GM21528 (cell line): ENCODE measurements at regions not wholly inside any gene's neighbourhood (a gene's known extent, or its start where the extent isn't known, plus 50 kb on each side); places are given as distances from the start of the nearest gene placed in this dataset.

ENCODE experiments used
- ATAC-seq: cut with Tn5 transposase; IDR thresholded peaks from one replicate; pipeline ENCODE4 v1.9.1; 2021; ENCODE audit warnings: mild to moderate bottlenecking, moderate library complexity; ENCODE audit not compliant: unreplicated experiment, low FRiP score

DNA sequence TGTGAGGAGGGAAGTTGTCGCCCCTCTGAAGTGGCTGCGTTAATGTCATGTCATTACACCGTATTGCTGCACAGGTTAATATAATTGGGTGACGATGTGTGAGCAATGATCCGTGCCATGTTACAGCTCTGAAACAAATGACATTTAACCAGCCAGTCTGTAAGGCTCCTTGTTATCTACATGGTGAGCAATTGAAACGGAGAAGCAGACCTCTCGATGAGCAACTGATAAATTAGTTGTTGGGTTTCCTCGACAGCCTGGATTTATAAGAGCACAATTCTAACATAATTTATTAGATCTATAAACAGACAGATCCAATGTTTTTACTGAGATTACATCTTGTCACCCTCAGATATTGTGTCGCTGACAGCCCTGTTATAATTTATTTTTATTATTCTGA is 49.9 kb upstream of the MAFB start:
- no peak for ATAC-seq

- no peak for ATAC-seq
Measured at GRCh38 chr20:40739841-40740240, 50.8 kb upstream of the MAFB start.

DNA sequence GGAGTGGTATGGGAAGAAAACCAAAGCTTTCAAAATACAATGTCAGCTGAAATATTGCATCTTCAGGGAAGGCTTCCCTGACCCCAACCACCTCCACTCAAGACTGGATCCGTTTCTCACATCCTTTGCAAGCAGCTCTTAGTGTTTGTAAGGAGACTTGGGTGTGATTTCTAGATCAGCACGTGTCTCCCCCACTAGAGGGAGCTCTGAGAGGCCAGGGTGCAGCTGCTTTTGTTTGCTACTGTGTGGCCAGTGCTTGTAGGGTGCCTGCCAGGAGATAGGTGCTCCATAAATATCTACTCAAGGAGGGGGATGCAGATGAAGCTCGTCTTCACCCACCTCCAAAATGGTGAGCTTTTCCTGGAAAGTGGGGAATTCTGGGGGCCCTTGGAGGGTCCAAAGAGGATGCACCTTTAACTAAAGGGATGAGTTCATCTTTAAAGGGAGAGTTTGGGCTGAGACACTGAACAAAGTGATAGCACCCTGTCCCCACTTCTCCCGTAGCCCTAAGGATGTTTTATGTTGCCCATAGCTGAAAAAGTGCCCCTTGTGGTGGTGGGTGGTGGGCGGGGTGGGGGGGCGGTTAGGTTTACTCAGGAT is 52.6 kb upstream of the MAFB start:
- ATAC-seq, result no peak

GRCh38 chr20:40743141-40743775 is 54.2 kb upstream of the MAFB start:
- ATAC-seq, result no peak

- no peak for ATAC-seq
Measured at GRCh38 chr20:40744072-40744817, 55.2 kb upstream of the MAFB start.

DNA sequence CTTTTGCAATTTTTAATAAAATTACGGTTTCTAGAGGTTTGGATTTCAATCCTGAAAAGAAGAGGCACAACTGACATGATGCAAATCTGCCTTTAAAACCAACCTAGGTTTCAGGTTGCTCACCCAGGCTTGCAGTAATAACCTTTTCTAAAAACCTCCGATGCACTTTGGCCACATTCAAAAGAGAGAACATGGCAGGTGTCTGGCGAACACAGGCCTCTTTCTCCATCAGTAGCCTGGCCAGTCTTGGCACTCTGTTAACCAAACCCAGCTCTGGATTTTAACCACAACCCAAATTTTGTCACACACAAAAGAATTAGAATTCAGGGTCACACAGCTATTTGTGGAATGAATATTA is 55.8 kb upstream of the MAFB start:
- ATAC-seq, result no peak

GRCh38 chr20:40746251-40746650 is 57.2 kb upstream of the MAFB start:
- no peak for ATAC-seq

DNA sequence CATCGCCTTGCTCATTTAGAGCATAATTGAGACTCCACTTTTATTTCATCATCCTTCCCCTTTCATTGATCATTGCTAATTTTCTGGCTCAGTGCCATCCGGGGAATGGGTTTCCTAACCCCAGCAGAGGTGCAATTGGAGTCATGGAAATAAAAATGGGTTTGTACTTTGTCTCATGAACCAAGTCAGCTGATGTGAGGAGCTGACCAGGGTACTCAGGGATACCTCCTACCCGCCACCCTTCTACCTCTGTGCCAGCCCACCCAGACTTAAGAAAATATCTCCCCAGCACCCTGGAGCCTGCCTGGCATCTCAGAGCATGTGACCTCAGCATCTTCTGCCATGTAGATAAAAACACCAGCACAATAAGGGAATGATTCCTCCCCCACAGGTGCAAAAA is 59.1 kb upstream of the MAFB start:
- ATAC-seq, result no peak

DNA sequence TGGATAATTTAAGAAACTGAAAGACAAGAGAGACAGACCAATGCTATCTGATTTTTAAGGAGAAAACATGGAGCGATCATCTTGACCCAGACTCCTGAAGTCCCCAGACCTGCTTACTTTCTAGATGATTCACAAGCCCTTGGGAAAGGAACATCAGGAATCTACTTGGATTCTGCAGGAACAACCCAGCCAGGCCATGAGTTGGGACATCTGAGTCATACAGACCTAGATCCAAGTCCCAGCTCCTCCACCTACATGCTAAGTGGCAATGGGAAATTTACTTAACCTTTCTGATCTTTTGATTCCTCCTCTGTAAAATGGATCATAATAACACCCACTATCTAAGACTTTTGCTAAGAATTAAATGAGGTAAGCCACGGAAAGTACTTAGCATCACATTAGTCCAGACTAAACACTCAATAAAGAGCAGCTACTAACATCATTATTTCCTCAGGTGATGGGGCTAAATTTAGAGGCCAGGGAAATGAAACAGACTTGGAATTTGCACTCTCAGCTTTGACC is 61.0 kb upstream of the MAFB start:
- ATAC-seq, result no peak

DNA sequence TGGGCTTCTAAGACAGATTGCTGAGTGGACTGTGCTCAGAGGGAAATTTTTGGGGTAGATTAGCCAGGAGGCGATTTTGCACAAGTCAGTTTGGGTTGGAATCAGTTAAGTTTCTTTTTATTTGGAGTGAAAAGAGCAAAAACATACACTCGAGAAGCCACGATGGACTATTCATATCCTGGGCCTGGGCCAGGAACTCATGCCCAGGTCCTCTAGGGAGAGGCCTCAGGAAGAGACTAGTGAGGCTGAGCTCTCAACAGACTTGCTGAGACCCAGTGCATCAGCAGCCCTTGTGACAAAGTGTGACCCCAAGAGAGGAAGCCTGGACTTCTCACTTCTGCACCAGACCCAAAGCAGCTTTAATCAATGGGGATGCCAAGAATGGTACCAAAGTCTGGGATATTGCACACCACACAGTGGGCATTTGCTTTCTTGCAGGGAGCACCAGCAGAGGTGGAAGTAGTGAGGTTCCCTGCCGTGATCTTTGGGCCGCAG is 61.6 kb upstream of the MAFB start:
- no peak for ATAC-seq

- no peak for ATAC-seq
Measured at GRCh38 chr20:40753472-40753871, 64.4 kb upstream of the MAFB start.

GRCh38 chr20:40754339-40754943 is 65.4 kb upstream of the MAFB start:
- ATAC-seq, result no peak

GRCh38 chr20:40757087-40757486 is 68.1 kb upstream of the MAFB start:
- no peak for ATAC-seq

- ATAC-seq, result no peak
Measured at GRCh38 chr20:40758790-40759189, 69.8 kb upstream of the MAFB start.

DNA sequence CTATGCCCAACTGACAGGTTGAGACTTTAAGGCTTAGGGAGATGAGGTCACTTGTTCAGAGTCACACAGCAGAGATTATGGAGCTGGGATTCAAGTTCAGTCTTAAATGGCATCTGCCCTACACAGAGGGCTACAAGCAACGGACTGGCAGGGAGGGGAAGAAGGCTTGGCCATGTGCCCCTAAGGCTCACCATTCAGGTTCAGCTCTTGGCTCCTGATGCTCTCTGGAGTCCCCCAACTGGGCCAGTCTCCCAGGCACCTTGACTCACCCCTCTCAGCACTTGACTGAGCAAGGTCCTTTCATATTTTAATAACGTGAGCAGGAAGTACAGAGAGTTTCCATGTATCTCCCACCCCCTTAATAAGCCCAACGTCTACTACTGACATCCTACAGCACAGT is 71.4 kb upstream of the MAFB start:
- no peak for ATAC-seq

GRCh38 chr20:40763646-40764295 is 74.7 kb upstream of the MAFB start:
- no peak for ATAC-seq

GRCh38 chr20:40765814-40766480 is 76.9 kb upstream of the MAFB start:
- no peak for ATAC-seq

DNA sequence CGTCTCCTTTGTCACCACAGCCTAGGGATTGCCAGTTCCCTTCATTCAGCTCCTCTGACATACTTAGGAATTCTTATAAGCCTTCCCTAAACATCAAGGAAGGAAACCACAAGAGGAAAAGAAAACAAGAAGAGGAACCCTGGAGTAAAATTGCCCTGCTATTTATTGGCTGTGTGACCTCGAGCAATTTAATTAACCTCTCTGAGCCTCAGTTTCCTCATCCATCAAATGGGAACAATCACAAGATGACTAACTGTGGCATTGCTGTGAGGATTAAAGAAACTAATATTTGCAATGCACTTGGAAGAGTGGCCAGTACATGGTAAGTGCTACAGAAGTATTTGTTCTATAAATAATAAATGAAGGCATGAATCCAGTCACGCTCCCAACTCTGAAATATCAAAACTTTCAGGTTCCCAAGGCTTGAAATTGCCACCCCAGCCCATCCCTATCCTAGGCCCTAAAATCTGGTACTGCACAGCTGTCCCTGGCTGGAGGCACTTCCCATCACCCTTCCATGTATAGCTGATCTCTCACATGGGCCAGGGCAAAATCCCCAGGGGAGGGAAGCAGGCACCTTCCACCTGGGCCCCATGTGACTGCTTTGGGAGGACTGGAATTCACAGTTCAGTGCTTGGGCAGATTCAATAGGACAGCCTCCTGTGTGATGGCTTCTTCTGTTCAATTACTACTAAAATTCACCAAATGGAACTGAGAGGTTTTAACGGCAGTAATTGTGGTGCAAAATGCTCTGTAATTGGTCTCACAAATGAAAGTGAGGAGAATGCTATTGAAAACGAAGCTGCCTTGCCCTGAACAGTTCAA is 78.0 kb upstream of the MAFB start:
- ATAC-seq, result no peak

DNA sequence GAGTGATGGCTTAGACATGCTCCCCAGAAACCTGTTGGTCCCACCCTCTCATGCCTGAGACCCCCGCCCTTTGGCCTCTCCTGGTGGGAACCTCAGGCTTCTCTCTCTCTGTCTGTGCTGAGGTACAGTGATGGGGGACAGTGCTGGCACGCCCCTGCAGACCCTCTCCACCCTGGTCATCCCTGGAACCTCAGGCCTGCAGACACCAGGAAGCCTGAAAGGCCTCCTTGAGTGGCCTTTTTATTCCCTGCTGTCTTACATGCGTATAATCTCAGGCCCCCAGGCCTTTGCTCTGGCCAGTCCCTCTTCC is 78.5 kb upstream of the MAFB start:
- ATAC-seq, result no peak

GRCh38 chr20:40768105-40768504 is 79.1 kb upstream of the MAFB start:
- no peak for ATAC-seq
